GM12878 (cell line): ENCODE measurements at regions not wholly inside any gene's neighbourhood (a gene's known extent, or its start where the extent isn't known, plus 50 kb on each side); places are given as distances from the start of the nearest gene placed in this dataset.

Experiments
- ATAC-seq: fragments of 200-7000 bp; cut with Tn5 transposase; 3 replicates; pipeline ENCODE4 v1.9.1; 2020; ENCODE audit warnings: mild to moderate bottlenecking, moderate library complexity
- BruUV-seq: library from RNA; stranded (reverse); fragments of 400-500 nt; replicated peaks from 2 replicates; lab custom pipeline; 2021; lab: Mats Ljungman, UMichigan
- CTCF ChIA-PET: fragments of 300-600 bp; sonication (Branson Sonifier 250); formaldehyde crosslinking; extraction: SDS; loops from one replicate; lab custom pipeline; 2021; ENCODE audit warnings: inconsistent platforms; lab: Yijun Ruan, JAX
- POLR2A ChIA-PET: fragments of 350-600 bp; formaldehyde crosslinking; extraction: SDS; loops from one replicate; lab custom pipeline; 2021; ENCODE audit warnings: inconsistent platforms; lab: Charles Lee
- RAD21 ChIA-PET: fragments of 300-600 bp; sonication (Branson Sonifier 250); formaldehyde crosslinking; loops from one replicate; lab custom pipeline; 2023; ENCODE audit warnings: antibody characterized with exemption; ENCODE audit not compliant: unreplicated experiment; lab: Charles Lee
- SMC1A ChIA-PET: fragments of 300-600 bp; sonication (Branson Sonifier 250); formaldehyde crosslinking; loops from one replicate; lab custom pipeline; 2023; ENCODE audit not compliant: unreplicated experiment, uncharacterized antibody; lab: Charles Lee
- DNase-seq: peaks from one replicate; pipeline ENCODE4 v3.0.0-alpha.2; 2011; ENCODE audit warnings: low read depth, low spot score
- FAIRE-seq: peaks from 3 replicates; lab custom pipeline; 2011; peaks lifted over from hg19 to GRCh38; lab: Jason Lieb, UNC
- H2AFZ ChIP-seq: 2 replicates; pipeline ENCODE4 v1.6.0; 2011; ENCODE audit warnings: low read depth, low read length, control low read depth; ENCODE audit not compliant: control insufficient read depth
- H3K27ac ChIP-seq: 2 replicates; pipeline ENCODE4 v1.5.1; 2011; ENCODE audit warnings: control low read depth; ENCODE audit not compliant: control insufficient read depth, insufficient read depth
- H3K27me3 ChIP-seq, 2 experiments: replicated peaks in 1 of 2; 2 replicates each; pipeline versions ENCODE4 v1.6.0 to v1.6.1; 2011; ENCODE audit warnings: low read length in 1 of 2; ENCODE audit not compliant: control insufficient read depth in 2 of 2, insufficient read depth in 2 of 2
- H3K36me3 ChIP-seq, 2 experiments: 2 replicates each; pipeline ENCODE4 v1.5.1; 2011; ENCODE audit warnings: low read length in 1 of 2; ENCODE audit not compliant: control insufficient read depth in 2 of 2, insufficient read depth in 2 of 2
- H3K4me1 ChIP-seq: 2 replicates; pipeline ENCODE4 v1.6.1; 2011; ENCODE audit warnings: mild to moderate bottlenecking, low read length, moderate library complexity, mixed read lengths; ENCODE audit not compliant: control insufficient read depth, insufficient read depth
- H3K4me2 ChIP-seq: 2 replicates; pipeline ENCODE4 v1.6.0; 2011; ENCODE audit warnings: control low read depth; ENCODE audit not compliant: control insufficient read depth, insufficient read depth
- H3K4me3 ChIP-seq: fragments of 200-600 bp; sonication (generic); 2 replicates; pipeline ENCODE4 v1.5.1; 2016
- H3K79me2 ChIP-seq: 2 replicates; pipeline ENCODE4 v1.6.0; 2011; ENCODE audit warnings: low read length; ENCODE audit not compliant: control insufficient read depth, insufficient read depth
- H3K9ac ChIP-seq: 2 replicates; pipeline ENCODE4 v1.8.0; 2011; ENCODE audit warnings: low read length, control low read depth, mixed read lengths; ENCODE audit not compliant: control insufficient read depth, insufficient read depth
- H3K9me3 ChIP-seq: replicated peaks from 3 replicates; pipeline ENCODE4 v1.5.1; 2011; ENCODE audit warnings: mild to moderate bottlenecking, low read length; ENCODE audit not compliant: control insufficient read depth, insufficient read depth
- H4K20me1 ChIP-seq: 2 replicates; pipeline ENCODE4 v1.6.0; 2011; ENCODE audit not compliant: control insufficient read depth, insufficient read depth
- ASH2L ChIP-seq: fragments of 300-600, 200-600 bp; sonication (generic); IDR thresholded peaks from 2 replicates; pipeline ENCODE4 v1.6.1; 2017; ENCODE audit warnings: low read depth, mild to moderate bottlenecking, borderline replicate concordance
- CBX5 ChIP-seq: sonication (generic); IDR thresholded peaks from 2 replicates; pipeline ENCODE4 v1.6.1; 2016; ENCODE audit warnings: low read depth, moderate library complexity, mild to moderate bottlenecking, inconsistent platforms
- E2F4 ChIP-seq: IDR thresholded peaks from 2 replicates; pipeline ENCODE4 v1.6.1; 2012; ENCODE audit warnings: low read depth, low read length, improper control_type of control experiment
- FOS ChIP-seq: IDR thresholded peaks from 3 replicates; pipeline ENCODE4 v1.6.1; 2011; ENCODE audit warnings: borderline replicate concordance; ENCODE audit not compliant: insufficient read length; ENCODE audit errors: extremely low read depth
- FOXK2 ChIP-seq: fragments of 450-650 bp; IDR thresholded peaks from 2 replicates; pipeline ENCODE4 v1.6.1; 2017; ENCODE audit warnings: mild to moderate bottlenecking, moderate library complexity
- HSF1 ChIP-seq: fragments of 150-350 bp; IDR thresholded peaks from 2 replicates; pipeline ENCODE4 v1.6.1; 2014; ENCODE audit warnings: mild to moderate bottlenecking, low read depth, low read length
- IKZF2 ChIP-seq, 2 experiments: fragments of 450-650 bp; IDR thresholded peaks; 2 replicates each; pipeline ENCODE4 v1.6.1; 2017; ENCODE audit warnings: mild to moderate bottlenecking in 2 of 2, moderate library complexity in 2 of 2
- JUND ChIP-seq: IDR thresholded peaks from 2 replicates; pipeline ENCODE4 v1.6.1; 2012; ENCODE audit warnings: low read depth, mild to moderate bottlenecking, low read length, improper control_type of control experiment, moderate library complexity
- KAT2A ChIP-seq: conservative IDR thresholded peaks from 2 replicates; pipeline ENCODE4 v1.6.1; 2011; ENCODE audit warnings: low read depth, low read length; ENCODE audit not compliant: control insufficient read depth
- MEF2B ChIP-seq: fragments of 450-650 bp; IDR thresholded peaks from 2 replicates; pipeline ENCODE4 v1.6.1; 2018; ENCODE audit warnings: mild to moderate bottlenecking, moderate library complexity; ENCODE audit not compliant: partially characterized antibody, poor library complexity, severe bottlenecking
- NFXL1 ChIP-seq: fragments of 450-650 bp; IDR thresholded peaks from 2 replicates; pipeline ENCODE4 v1.6.1; 2017; ENCODE audit warnings: antibody characterized with exemption, mild to moderate bottlenecking, borderline replicate concordance
- NFYB ChIP-seq: IDR thresholded peaks from 2 replicates; pipeline ENCODE4 v1.6.1; 2011; ENCODE audit warnings: low read depth, mild to moderate bottlenecking, low read length, improper control_type of control experiment, moderate library complexity; ENCODE audit not compliant: insufficient read depth
- NKRF ChIP-seq: fragments of 450-650 bp; conservative IDR thresholded peaks from 2 replicates; pipeline ENCODE4 v1.6.1; 2017; ENCODE audit warnings: mild to moderate bottlenecking, moderate library complexity
- PAX8 ChIP-seq: fragments of 450-650 bp; IDR thresholded peaks from 2 replicates; pipeline ENCODE4 v1.6.1; 2017; ENCODE audit warnings: mild to moderate bottlenecking, moderate library complexity
- PKNOX1 ChIP-seq: fragments of 450-650 bp; IDR thresholded peaks from 2 replicates; pipeline ENCODE4 v1.6.1; 2016; ENCODE audit warnings: mild to moderate bottlenecking
- RAD51 ChIP-seq: fragments of 450-650 bp; IDR thresholded peaks from 2 replicates; pipeline ENCODE4 v1.6.1; 2016; ENCODE audit warnings: moderate library complexity, mild to moderate bottlenecking, inconsistent platforms
- RCOR1 ChIP-seq: conservative IDR thresholded peaks from 2 replicates; pipeline ENCODE4 v1.6.1; 2012; ENCODE audit warnings: low read depth, low read length, improper control_type of control experiment
- SMARCA5 ChIP-seq: fragments of 450-650 bp; IDR thresholded peaks from 2 replicates; pipeline ENCODE4 v1.6.1; 2017; ENCODE audit warnings: mild to moderate bottlenecking
- ZNF384 ChIP-seq: IDR thresholded peaks from 2 replicates; pipeline ENCODE4 v1.6.1; 2012; ENCODE audit warnings: low read depth, mild to moderate bottlenecking, low read length, improper control_type of control experiment, borderline replicate concordance
- WGBS: methylation state at CpG from one replicate; pipeline ENCODE4 v1.1.6; 2016; ENCODE audit warnings: low lambda C conversion rate; ENCODE audit not compliant: insufficient replicate concordance, insufficient coverage; ENCODE audit errors: missing lambda C conversion rate; 5-methylcytosine and 5-hydroxymethylcytosine counted together
- in situ Hi-C: fragments of 300-500 bp; cut with MboI; formaldehyde crosslinking; loops from 9 replicates; pipeline ENCODE4 v1.14.3; 2018; ENCODE audit warnings: mixed read lengths
- intact Hi-C: fragments of 100-400 bp; cut with micrococcal nuclease; formaldehyde crosslinking; loops from one replicate; pipeline ENCODE4 v1.14.2; 2022; ENCODE audit not compliant: unreplicated experiment

DNA sequence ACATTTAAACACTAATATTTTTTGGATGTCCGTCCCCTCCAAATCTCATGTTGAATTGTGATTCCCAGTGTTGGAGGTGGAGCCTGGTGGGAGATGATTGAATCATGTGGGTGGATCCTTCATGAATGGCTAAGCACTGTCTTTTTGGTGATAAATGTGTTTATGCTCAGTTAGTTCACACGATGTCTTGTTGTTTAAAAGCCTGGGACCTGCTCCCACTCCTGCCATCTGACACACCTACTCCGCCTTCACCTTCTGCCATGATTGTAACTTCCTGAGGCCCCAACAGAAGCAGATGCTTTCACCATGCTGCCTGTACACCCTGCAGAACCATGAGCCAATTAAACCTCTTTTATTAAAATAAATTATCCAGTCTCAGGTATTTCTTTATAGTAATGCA lies 114.7 kb downstream of the TNFAIP3 start:
- RAD21 ChIA-PET: interaction anchor here (0.7 to 1.1 kb wide), 4 partner anchors 17 to 1242 kb away, joined by 3 to 6 read pairs (median 3); no protein-coding TSS in a partner anchor
- Histone ChIP-seq H3K9ac (no peak overlapping the region), H3K9me3 (no peaks in the 10 kb centered on the region; the same call in 2 of the 3 replicates), H3K4me3 (no peak overlapping the region), H3K4me1 (peaks cover 17% of the 10 kb centered on the region), H3K36me3 (no peaks in the 10 kb centered on the region), H3K4me2 (no peak overlapping the region), H3K27me3 (no peaks in the 10 kb centered on the region), H3K27ac (no peak overlapping the region), H2AFZ (no peak overlapping the region), H4K20me1 (no peaks in the 10 kb centered on the region), H3K79me2 (no peaks in the 10 kb centered on the region)
- POLR2A ChIA-PET: interaction anchor here (1.0 kb wide), 1 partner anchor 19 kb away, joined by 5 read pairs; no protein-coding TSS in a partner anchor
- BruUV-seq: no TSS peak
- no peak for TF ChIP-seq SMARCA5
- TF ChIP-seq ZNF384: no peak
- TF ChIP-seq FOS: no peak
- TF ChIP-seq NKRF: no peak
- no peak for TF ChIP-seq JUND
- no peak for TF ChIP-seq MEF2B
- no peak for TF ChIP-seq E2F4
- TF ChIP-seq FOXK2: no peak
- no peak for TF ChIP-seq HSF1
- TF ChIP-seq ASH2L: no peak
- TF ChIP-seq IKZF2 (IDR thresholded peaks at IDR 0.05): no peak
- TF ChIP-seq RAD51: no peak
- no peak for TF ChIP-seq CBX5
- TF ChIP-seq PAX8: no peak
- no peak for TF ChIP-seq NFYB
- TF ChIP-seq NFXL1: no peak
- no peak for TF ChIP-seq KAT2A
- TF ChIP-seq PKNOX1: no peak
- no peak for TF ChIP-seq RCOR1
- intact Hi-C loops (no loop called here), in situ Hi-C loops (no loop called here)
- no peak for ATAC-seq
- SMC1A ChIA-PET: interaction anchor here (0.8 to 5.6 kb wide), 9 partner anchors 9 to 360 kb away, joined by 3 to 29 read pairs (median 4); no protein-coding TSS in a partner anchor
- no peak for FAIRE-seq
- CTCF ChIA-PET: interaction anchor here (0.6 to 9.5 kb wide), 5 partner anchors 8 to 277 kb away, joined by 3 to 161 read pairs (median 9); no protein-coding TSS in a partner anchor
- 75% methylated on average over 3 of the region's 3 CpGs for WGBS
- DNase-seq: no peak
